Activated CD8-positive, alpha-beta memory T cell treated with anti-CD3 and anti-CD28 coated beads for 1 hour (primary cell): ENCODE measurements at regions not wholly inside any gene's neighbourhood (a gene's known extent, or its start where the extent isn't known, plus 50 kb on each side); places are given as distances from the start of the nearest gene placed in this dataset.
"Not testable (repeated sequence)": the region's sequence is repeated elsewhere in the genome, so short reads cannot be mapped to it uniquely, and the experiment has no call there.

ENCODE experiments used
- DNase-seq, 2 donors: peaks; one replicate each; pipeline ENCODE4 v3.0.0-alpha.2; 2020; ENCODE audit warnings: low read depth in 1 of 2; ENCODE audit errors: extremely low read depth in 1 of 2

GRCh38 chr3:178141305-178141684 is 394.9 kb upstream of the KCNMB2 start:
- DNase-seq = not testable (repeated sequence)

GRCh38 chr3:178146406-178146831 is 389.8 kb upstream of the KCNMB2 start:
- DNase-seq = no peak

GRCh38 chr3:178147001-178147400 is 389.2 kb upstream of the KCNMB2 start:
- no peak for DNase-seq

- no peak for DNase-seq
These were observed 384.0 kb upstream of the KCNMB2 start for GRCh38 chr3:178152031-178152806.

GRCh38 chr3:178152988-178153387 is 383.2 kb upstream of the KCNMB2 start:
- DNase-seq = no peak

- no peak for DNase-seq
These were observed 380.7 kb upstream of the KCNMB2 start for GRCh38 chr3:178155521-178155920.

GRCh38 chr3:178156301-178156700 is 379.9 kb upstream of the KCNMB2 start:
- no peak for DNase-seq

GRCh38 chr3:178159691-178160220 is 376.5 kb upstream of the KCNMB2 start:
- no peak for DNase-seq

- DNase-seq = no peak
These were observed 366.8 kb upstream of the KCNMB2 start for GRCh38 chr3:178169421-178169820.

GRCh38 chr3:178170698-178171535 is 365.3 kb upstream of the KCNMB2 start:
- DNase-seq = no peak

GRCh38 chr3:178172121-178172520 is 364.1 kb upstream of the KCNMB2 start:
- no peak for DNase-seq

- no peak for DNase-seq
These were observed 361.9 kb upstream of the KCNMB2 start for GRCh38 chr3:178174201-178174915.

GRCh38 chr3:178181088-178181487 is 355.1 kb upstream of the KCNMB2 start:
- no peak for DNase-seq

GRCh38 chr3:178181784-178182183 is 354.5 kb upstream of the KCNMB2 start:
- no peak for DNase-seq

- DNase-seq = no peak
These were observed 353.9 kb upstream of the KCNMB2 start for GRCh38 chr3:178182337-178182779.

- no peak for DNase-seq
These were observed 351.4 kb upstream of the KCNMB2 start for GRCh38 chr3:178184833-178185232.

- no peak for DNase-seq
These were observed 349.6 kb upstream of the KCNMB2 start for GRCh38 chr3:178186666-178187065.

- DNase-seq = no peak
These were observed 346.4 kb upstream of the KCNMB2 start for GRCh38 chr3:178189854-178190253.

GRCh38 chr3:178193846-178194245 is 342.4 kb upstream of the KCNMB2 start:
- no peak for DNase-seq

- no peak for DNase-seq
These were observed 341.7 kb upstream of the KCNMB2 start for GRCh38 chr3:178194539-178194938.

GRCh38 chr3:178195824-178196223 is 340.4 kb upstream of the KCNMB2 start:
- DNase-seq = no peak
